SH-SY5Y (cell line): ENCODE measurements at regions not wholly inside any gene's neighbourhood (a gene's known extent, or its start where the extent isn't known, plus 50 kb on each side); places are given as distances from the start of the nearest gene placed in this dataset.

Source experiments
- GATA2 ChIP-seq: IDR thresholded peaks from 2 replicates; pipeline ENCODE4 v1.6.1; 2011; ENCODE audit warnings: mild to moderate bottlenecking, low read depth, low read length
- GATA3 ChIP-seq: IDR thresholded peaks from 2 replicates; pipeline ENCODE4 v1.6.1; 2011; ENCODE audit warnings: low read depth, mild to moderate bottlenecking, low read length, moderate library complexity

- TF ChIP-seq GATA3 (no peak), GATA2 (no peak)
These were observed 344.0 kb downstream of the SOX11 start for GRCh38 chr2:6036211-6036610.

GRCh38 chr2:6043238-6043637 is 351.1 kb downstream of the SOX11 start:
- TF ChIP-seq GATA2 (no peak), GATA3 (no peak)

- no peak for TF ChIP-seq GATA2
- no peak for TF ChIP-seq GATA3
These were observed 360.5 kb downstream of the SOX11 start for GRCh38 chr2:6052649-6053048.

GRCh38 chr2:6053743-6054142 is 361.6 kb downstream of the SOX11 start:
- no peak for TF ChIP-seq GATA3
- no peak for TF ChIP-seq GATA2

GRCh38 chr2:6054161-6054671 is 362.0 kb downstream of the SOX11 start:
- TF ChIP-seq GATA3 (no peak), GATA2 (no peak)

- TF ChIP-seq GATA3 (no peak), GATA2 (no peak)
These were observed 368.9 kb downstream of the SOX11 start for GRCh38 chr2:6060992-6061663.

- TF ChIP-seq GATA2 (no peak), GATA3 (no peak)
These were observed 372.6 kb downstream of the SOX11 start for GRCh38 chr2:6064757-6065156.

- no peak for TF ChIP-seq GATA3
These were observed 373.5 kb downstream of the SOX11 start for GRCh38 chr2:6065703-6066102.

- TF ChIP-seq GATA2: no peak
- no peak for TF ChIP-seq GATA3
These were observed 374.9 kb downstream of the SOX11 start for GRCh38 chr2:6067089-6067488.

- TF ChIP-seq GATA2 (no peak), GATA3 (no peak)
These were observed 375.6 kb downstream of the SOX11 start for GRCh38 chr2:6067806-6068205.

GRCh38 chr2:6068429-6068828 is 376.2 kb downstream of the SOX11 start:
- TF ChIP-seq GATA3 (no peak), GATA2 (no peak)

- no peak for TF ChIP-seq GATA2
- TF ChIP-seq GATA3: no peak
These were observed 377.2 kb downstream of the SOX11 start for GRCh38 chr2:6069381-6069780.

GRCh38 chr2:6071519-6071918 is 379.3 kb downstream of the SOX11 start:
- TF ChIP-seq GATA3: no peak
- no peak for TF ChIP-seq GATA2

GRCh38 chr2:6072276-6072675 is 380.1 kb downstream of the SOX11 start:
- TF ChIP-seq GATA2 (no peak), GATA3 (no peak)

- TF ChIP-seq GATA3 (no peak), GATA2 (no peak)
These were observed 380.6 kb downstream of the SOX11 start for GRCh38 chr2:6072768-6073167.

- peak; percentile 71 for TF ChIP-seq GATA2
- peak; percentile 87 for TF ChIP-seq GATA3
These were observed 381.3 kb downstream of the SOX11 start for GRCh38 chr2:6073191-6074088.

GRCh38 chr2:6074089-6074643 is 382.0 kb downstream of the SOX11 start:
- TF ChIP-seq GATA3: no peak
- TF ChIP-seq GATA2: no peak
